ENCODE measurements at regions not wholly inside any gene's neighbourhood (a gene's known extent, or its start where the extent isn't known, plus 50 kb on each side); places are given as distances from the start of the nearest gene placed in this dataset.

DNA sequence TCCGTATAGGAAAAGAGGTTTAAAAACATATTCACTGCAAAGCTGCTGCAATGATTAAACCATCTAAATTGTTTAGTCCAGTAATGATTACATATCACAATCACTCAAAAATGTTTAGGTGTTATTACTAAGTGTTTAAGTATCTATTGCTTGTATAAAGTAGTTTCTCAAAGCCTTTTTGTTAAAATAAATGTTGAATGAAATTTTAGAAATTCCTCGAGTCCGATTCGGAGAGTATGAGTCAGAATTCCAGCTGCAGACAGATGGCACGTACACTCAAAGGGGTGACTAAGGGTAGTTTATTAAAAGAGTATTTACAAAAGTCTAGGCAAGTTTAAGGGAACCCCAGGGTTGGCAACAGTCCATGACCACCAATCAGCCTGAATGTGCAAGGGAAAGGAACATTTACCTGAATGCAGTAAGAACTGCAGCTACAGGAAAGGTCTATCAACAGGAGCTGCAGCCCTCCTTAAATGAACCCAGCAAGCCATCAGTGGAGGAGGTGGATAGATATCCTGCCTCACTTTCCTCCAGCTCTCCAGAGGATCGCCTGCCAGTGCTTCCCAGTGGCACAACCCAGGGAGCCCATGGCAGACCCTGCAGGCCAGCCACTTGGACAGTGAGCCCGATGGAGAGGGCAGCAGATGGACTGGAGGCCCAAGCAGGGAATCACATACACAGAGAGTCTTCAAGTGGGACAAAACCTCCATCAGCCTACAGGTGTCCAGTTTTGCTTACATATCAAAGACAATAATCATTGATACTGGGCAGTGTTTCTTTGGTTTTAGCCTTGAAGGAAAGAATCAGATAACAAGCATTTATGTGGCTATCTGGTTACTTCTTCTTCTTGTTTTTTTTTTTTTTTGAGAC, 92.1 kb upstream of the SLC44A3 start:
- Mint-ChIP-seq H3K27ac (ENCODE audit: low read depth) (no peak overlapping the region), H3K36me3 (ENCODE audit: insufficient read depth) (no peaks in the 10 kb centered on the region), H3K4me3 (no peak overlapping the region), H3K9me3 (no peaks in the 10 kb centered on the region), H3K4me1 (no peaks in the 10 kb centered on the region), H3K27me3 (peaks cover 16% of the 10 kb centered on the region)
- no peak for ATAC-seq (replicated peaks; ENCODE audit: extremely low read depth, poor library complexity, severe bottlenecking)
- no peak for DNase-seq (ENCODE audit: low spot score in 2 of 2)

DNA sequence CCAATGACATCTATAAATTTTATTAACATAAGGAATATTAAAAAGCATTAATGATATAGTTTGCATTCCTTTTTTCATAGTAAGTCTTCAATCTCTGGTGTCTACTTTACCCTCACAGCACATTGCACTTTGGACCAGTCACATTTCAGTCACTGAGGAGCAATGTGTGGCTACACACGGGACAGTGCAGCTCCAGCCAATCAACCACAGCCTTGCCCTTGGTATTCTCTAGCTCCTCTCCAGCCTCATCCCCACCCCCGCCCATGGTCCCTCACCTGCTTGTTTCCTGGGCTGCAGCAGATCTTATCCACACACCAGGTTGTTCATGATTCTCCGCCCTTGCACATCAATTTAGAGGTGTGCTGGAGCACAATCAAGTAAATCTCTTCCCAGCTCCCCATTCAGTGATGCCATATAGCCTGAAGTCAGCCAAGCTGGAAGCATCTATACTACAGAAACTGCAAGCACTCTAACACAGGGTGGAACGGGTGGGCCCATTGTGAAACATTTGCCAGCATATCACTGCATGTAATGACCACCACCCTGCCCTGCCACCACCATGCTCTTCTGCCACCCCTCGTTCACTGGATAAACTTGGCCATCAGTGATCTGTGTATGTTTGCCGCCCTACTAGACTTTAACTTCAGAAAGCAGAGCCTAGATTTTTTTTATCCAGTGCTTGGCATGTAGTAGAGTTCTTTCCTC, 93.0 kb upstream of the SLC44A3 start:
- Mint-ChIP-seq H3K27ac (ENCODE audit: low read depth) (no peak overlapping the region), H3K4me3 (no peak overlapping the region), H3K4me1 (no peaks in the 10 kb centered on the region), H3K27me3 (peaks cover 20% of the 10 kb centered on the region), H3K9me3 (no peaks in the 10 kb centered on the region), H3K36me3 (ENCODE audit: insufficient read depth) (no peaks in the 10 kb centered on the region)
- ATAC-seq (replicated peaks; ENCODE audit: extremely low read depth, poor library complexity, severe bottlenecking) (no peak), DNase-seq (ENCODE audit: low spot score in 2 of 2) (no peak)

DNA sequence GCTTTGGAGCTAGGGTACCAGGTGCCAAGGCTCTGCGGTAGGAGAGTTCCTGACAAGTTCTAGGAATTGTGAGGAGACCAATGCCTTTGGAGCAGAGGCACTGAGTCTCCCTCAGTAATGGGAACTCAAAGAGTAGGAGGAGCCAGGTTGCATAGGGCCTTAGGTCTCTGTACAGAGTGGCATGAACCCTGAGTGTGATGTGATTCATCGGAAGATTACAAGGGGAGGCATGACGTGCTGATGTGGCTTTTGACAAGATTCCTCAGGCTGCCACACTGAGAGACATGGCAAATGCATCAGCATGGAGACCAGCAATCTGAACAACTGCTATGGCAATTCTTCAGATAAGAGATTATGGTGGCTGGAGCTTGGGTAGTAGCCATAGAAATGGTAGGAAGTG, 94.6 kb upstream of the SLC44A3 start:
- ATAC-seq (replicated peaks; ENCODE audit: extremely low read depth, poor library complexity, severe bottlenecking) (no peak), DNase-seq (ENCODE audit: low spot score in 2 of 2) (no peak)
- Mint-ChIP-seq H3K4me1 (no peaks in the 10 kb centered on the region), H3K9me3 (no peaks in the 10 kb centered on the region), H3K4me3 (no peak overlapping the region), H3K27me3 (peaks cover 17% of the 10 kb centered on the region), H3K27ac (ENCODE audit: low read depth) (no peak overlapping the region), H3K36me3 (ENCODE audit: insufficient read depth) (no peaks in the 10 kb centered on the region)

DNA sequence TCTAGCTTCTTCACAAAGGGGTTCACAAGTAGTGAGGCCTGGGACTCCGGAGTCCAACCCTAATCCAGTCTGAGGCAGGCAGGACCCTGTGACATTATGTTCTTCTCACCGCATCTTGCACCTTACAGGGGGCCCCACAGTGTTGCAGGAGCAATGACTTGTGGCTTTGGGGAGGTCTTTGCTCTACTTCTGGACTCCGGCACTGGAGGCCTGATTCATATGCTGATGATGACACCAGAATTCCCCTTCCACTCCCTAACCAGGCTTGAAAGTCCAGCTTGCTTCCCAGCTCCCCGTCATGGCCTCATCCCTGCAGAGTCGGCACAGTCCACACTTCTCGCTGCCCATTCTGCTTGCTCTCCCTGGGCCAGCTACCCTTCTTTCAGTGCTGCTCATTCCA, 96.3 kb upstream of the SLC44A3 start:
- no peak overlapping the region for H3K4me3 Mint-ChIP-seq
- DNase-seq (ENCODE audit: low spot score in 2 of 2) (no peak), ATAC-seq (replicated peaks; ENCODE audit: extremely low read depth, poor library complexity, severe bottlenecking) (no peak)
- no peaks in the 10 kb centered on the region for H3K4me1 Mint-ChIP-seq
- no peak overlapping the region for H3K27ac Mint-ChIP-seq (ENCODE audit: low read depth)
- H3K9me3 Mint-ChIP-seq, result no peaks in the 10 kb centered on the region
- H3K27me3 Mint-ChIP-seq, result peaks cover 19% of the 10 kb centered on the region
- no peaks in the 10 kb centered on the region for H3K36me3 Mint-ChIP-seq (ENCODE audit: insufficient read depth)

DNA sequence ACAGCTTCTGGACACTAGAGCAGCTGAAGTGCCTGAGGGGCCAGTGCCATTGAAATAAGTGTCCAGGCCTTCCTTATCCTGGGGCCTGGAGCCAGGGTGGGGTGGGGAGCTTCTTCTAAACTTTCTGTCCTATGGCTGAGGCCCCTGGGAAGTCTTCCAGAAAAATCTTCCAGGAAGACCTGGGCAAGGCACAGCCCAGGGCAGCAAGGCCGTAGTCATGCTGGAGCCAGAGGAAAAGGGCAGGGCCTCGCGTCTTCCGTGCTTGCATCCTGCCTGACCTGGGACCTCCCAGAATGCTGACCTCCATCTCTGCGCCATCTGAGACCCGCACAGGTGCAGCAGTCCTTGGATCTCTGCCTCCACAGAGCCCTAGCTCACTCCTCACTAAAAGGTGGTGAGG, 96.7 kb upstream of the SLC44A3 start:
- Mint-ChIP-seq H3K9me3 (no peaks in the 10 kb centered on the region), H3K27me3 (peaks cover 23% of the 10 kb centered on the region), H3K27ac (ENCODE audit: low read depth) (no peak overlapping the region), H3K36me3 (ENCODE audit: insufficient read depth) (no peaks in the 10 kb centered on the region), H3K4me3 (no peak overlapping the region), H3K4me1 (no peaks in the 10 kb centered on the region)
- DNase-seq (ENCODE audit: low spot score in 2 of 2) (no peak), ATAC-seq (replicated peaks; ENCODE audit: extremely low read depth, poor library complexity, severe bottlenecking) (no peak)

DNA sequence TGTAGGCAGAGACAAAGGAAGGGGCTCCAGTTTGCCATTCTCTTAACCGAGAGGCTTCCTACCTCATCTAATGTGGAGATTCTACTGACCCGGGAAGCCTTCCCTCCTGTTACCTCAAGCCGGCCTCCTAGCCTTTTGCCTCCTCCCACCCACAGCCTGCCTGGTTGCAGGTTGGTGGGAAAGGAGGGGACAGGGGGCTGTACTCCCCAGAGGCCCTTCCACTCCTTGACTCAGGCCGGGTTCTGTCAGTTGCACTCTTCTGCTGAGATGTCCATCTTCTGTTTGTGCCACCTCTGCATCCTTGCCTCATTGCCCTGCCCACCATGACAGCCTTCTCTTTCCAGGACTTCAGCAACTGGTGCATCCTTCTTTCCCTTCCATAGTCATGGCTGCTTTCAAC, 98.0 kb upstream of the SLC44A3 start:
- no peak for DNase-seq (ENCODE audit: low spot score in 2 of 2)
- no peak overlapping the region for H3K4me3 Mint-ChIP-seq
- no peak overlapping the region for H3K27ac Mint-ChIP-seq (ENCODE audit: low read depth)
- no peak for ATAC-seq (replicated peaks; ENCODE audit: extremely low read depth, poor library complexity, severe bottlenecking)
- no peaks in the 10 kb centered on the region for H3K36me3 Mint-ChIP-seq (ENCODE audit: insufficient read depth)
- no peaks in the 10 kb centered on the region for H3K4me1 Mint-ChIP-seq
- no peaks in the 10 kb centered on the region for H3K9me3 Mint-ChIP-seq
- H3K27me3 Mint-ChIP-seq, result peaks cover 29% of the 10 kb centered on the region

DNA sequence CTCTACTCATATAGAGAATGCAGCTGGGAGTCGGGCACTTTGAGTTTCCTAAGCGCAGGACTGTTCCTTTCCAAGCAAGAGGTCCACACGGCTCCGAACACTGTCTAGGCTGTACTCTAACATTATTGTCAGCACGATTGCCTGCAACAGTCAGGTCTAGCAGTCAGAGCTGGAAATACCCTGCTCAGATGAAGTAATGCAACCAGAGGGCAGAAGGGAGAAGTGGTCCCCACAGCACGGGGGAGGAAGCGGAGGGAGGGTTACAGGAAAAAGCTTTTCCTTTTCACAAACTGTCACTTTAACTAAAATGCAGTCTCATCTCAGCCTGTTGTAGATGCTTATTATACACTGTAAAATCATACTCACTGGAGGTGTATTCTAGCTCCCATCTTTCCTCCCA, 98.9 kb upstream of the SLC44A3 start:
- Mint-ChIP-seq H3K4me1 (no peaks in the 10 kb centered on the region), H3K36me3 (ENCODE audit: insufficient read depth) (no peaks in the 10 kb centered on the region), H3K27me3 (peaks cover 29% of the 10 kb centered on the region), H3K4me3 (no peak overlapping the region), H3K27ac (ENCODE audit: low read depth) (no peak overlapping the region), H3K9me3 (no peaks in the 10 kb centered on the region)
- ATAC-seq (replicated peaks; ENCODE audit: extremely low read depth, poor library complexity, severe bottlenecking), result peak; percentile 45
- DNase-seq (ENCODE audit: low spot score in 2 of 2), result no peak

- Mint-ChIP-seq H3K27me3 (peaks cover 29% of the 10 kb centered on the region), H3K4me1 (no peaks in the 10 kb centered on the region), H3K36me3 (ENCODE audit: insufficient read depth) (no peaks in the 10 kb centered on the region), H3K4me3 (no peak overlapping the region), H3K27ac (ENCODE audit: low read depth) (no peak overlapping the region), H3K9me3 (no peaks in the 10 kb centered on the region)
- ATAC-seq (replicated peaks; ENCODE audit: extremely low read depth, poor library complexity, severe bottlenecking), result no peak
- DNase-seq (ENCODE audit: low spot score in 2 of 2), result no peak
Measured at GRCh38 chr1:94719926-94720793, 100.0 kb upstream of the SLC44A3 start.

DNA sequence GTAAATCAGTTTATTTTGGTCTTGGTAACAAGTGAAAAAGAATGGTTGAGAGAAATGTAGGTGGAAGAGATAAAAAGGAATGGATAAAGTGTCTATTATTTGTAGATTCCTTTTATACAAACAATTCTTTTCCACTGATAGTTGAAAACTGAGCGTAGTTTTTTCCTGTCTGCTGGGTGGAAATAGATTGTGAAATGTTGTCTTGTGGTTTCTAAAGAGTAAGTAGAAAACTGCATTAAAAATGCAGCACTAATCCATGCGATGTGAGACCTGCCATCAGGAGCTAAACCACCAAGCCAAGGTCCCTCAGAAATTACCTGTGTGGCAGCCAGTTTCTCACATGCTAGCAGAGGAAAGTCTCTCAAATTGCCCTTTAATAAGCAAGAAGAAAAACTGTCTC, 103.2 kb upstream of the SLC44A3 start:
- no peaks in the 10 kb centered on the region for H3K9me3 Mint-ChIP-seq
- no peak for ATAC-seq (replicated peaks; ENCODE audit: extremely low read depth, poor library complexity, severe bottlenecking)
- DNase-seq (ENCODE audit: low spot score in 2 of 2), result no peak
- no peak overlapping the region for H3K27ac Mint-ChIP-seq (ENCODE audit: low read depth)
- H3K4me3 Mint-ChIP-seq, result no peak overlapping the region
- H3K36me3 Mint-ChIP-seq (ENCODE audit: insufficient read depth), result no peaks in the 10 kb centered on the region
- H3K27me3 Mint-ChIP-seq, result peaks cover 24% of the 10 kb centered on the region
- H3K4me1 Mint-ChIP-seq, result no peaks in the 10 kb centered on the region

GRCh38 chr1:94715321-94715720, 104.8 kb upstream of the SLC44A3 start:
- Mint-ChIP-seq H3K9me3 (no peaks in the 10 kb centered on the region), H3K4me1 (no peaks in the 10 kb centered on the region), H3K27me3 (peaks cover 29% of the 10 kb centered on the region), H3K27ac (ENCODE audit: low read depth) (no peak overlapping the region), H3K4me3 (no peak overlapping the region), H3K36me3 (ENCODE audit: insufficient read depth) (no peaks in the 10 kb centered on the region)
- ATAC-seq (replicated peaks; ENCODE audit: extremely low read depth, poor library complexity, severe bottlenecking), result no peak
- DNase-seq (ENCODE audit: low spot score in 2 of 2), result no peak

- H3K9me3 Mint-ChIP-seq, result no peaks in the 10 kb centered on the region
- no peak overlapping the region for H3K4me3 Mint-ChIP-seq
- H3K27ac Mint-ChIP-seq (ENCODE audit: low read depth), result no peak overlapping the region
- no peak for ATAC-seq (replicated peaks; ENCODE audit: extremely low read depth, poor library complexity, severe bottlenecking)
- H3K27me3 Mint-ChIP-seq, result peaks cover 32% of the 10 kb centered on the region
- DNase-seq (ENCODE audit: low spot score in 2 of 2), result no peak
- no peaks in the 10 kb centered on the region for H3K36me3 Mint-ChIP-seq (ENCODE audit: insufficient read depth)
- H3K4me1 Mint-ChIP-seq, result no peaks in the 10 kb centered on the region
Measured at GRCh38 chr1:94714552-94714951, 105.6 kb upstream of the SLC44A3 start.

DNA sequence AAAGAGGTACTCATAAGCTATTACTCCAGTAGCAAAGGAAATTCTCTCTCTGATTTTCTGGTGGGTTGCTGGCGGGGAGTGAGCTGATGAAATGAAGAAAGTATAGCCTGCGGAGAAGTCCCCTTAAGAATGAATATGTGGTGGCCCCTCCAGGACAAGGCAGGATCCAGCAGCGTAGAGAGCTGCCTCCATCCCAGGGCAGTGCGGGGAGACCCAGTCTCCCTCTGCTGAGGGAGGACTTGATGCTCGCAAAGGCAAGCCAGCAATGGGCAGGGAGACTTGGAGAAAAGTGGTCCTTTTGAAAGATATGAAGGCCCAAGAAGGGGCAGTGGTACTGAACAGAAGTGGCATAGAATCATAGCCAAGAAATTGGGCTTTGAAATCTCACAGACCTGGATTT, 106.0 kb upstream of the SLC44A3 start:
- ATAC-seq (replicated peaks; ENCODE audit: extremely low read depth, poor library complexity, severe bottlenecking) (no peak), DNase-seq (ENCODE audit: low spot score in 2 of 2) (no peak)
- Mint-ChIP-seq H3K27ac (ENCODE audit: low read depth) (no peak overlapping the region), H3K9me3 (no peaks in the 10 kb centered on the region), H3K4me1 (no peaks in the 10 kb centered on the region), H3K4me3 (no peak overlapping the region), H3K36me3 (ENCODE audit: insufficient read depth) (no peaks in the 10 kb centered on the region), H3K27me3 (peaks cover 36% of the 10 kb centered on the region)

Data from central memory CD8-positive, alpha-beta T cell (primary cell).